Putamen (tissue), 1 donor: ENCODE measurements at regions not wholly inside any gene's neighbourhood (a gene's known extent, or its start where the extent isn't known, plus 50 kb on each side); places are given as distances from the start of the nearest gene placed in this dataset.
"Not testable (repeated sequence)": the region's sequence is repeated elsewhere in the genome, so short reads cannot be mapped to it uniquely, and the experiment has no call there.

Source experiments
- DNase-seq: peaks from one replicate; pipeline ENCODE4 v3.0.0-alpha.2; 2016; ENCODE audit warnings: low spot score

GRCh38 chr1:30378991-30379581 lies 344.3 kb downstream of the MATN1 start:
- no peak for DNase-seq

GRCh38 chr1:30378003-30378596 lies 345.3 kb downstream of the MATN1 start:
- no peak for DNase-seq

- no peak for DNase-seq
Measured at GRCh38 chr1:30377230-30378002, 346.0 kb downstream of the MATN1 start.

- DNase-seq = no peak
Measured at GRCh38 chr1:30376054-30376697, 347.2 kb downstream of the MATN1 start.

GRCh38 chr1:30375156-30375555 lies 348.2 kb downstream of the MATN1 start:
- DNase-seq = no peak

GRCh38 chr1:30374400-30375070 lies 348.9 kb downstream of the MATN1 start:
- no peak for DNase-seq

GRCh38 chr1:30373471-30374399 lies 349.6 kb downstream of the MATN1 start:
- no peak for DNase-seq

- no peak for DNase-seq
Measured at GRCh38 chr1:30372792-30373433, 350.5 kb downstream of the MATN1 start.

GRCh38 chr1:30371888-30372791 lies 351.2 kb downstream of the MATN1 start:
- DNase-seq = no peak

- DNase-seq = no peak
Measured at GRCh38 chr1:30371179-30371788, 352.1 kb downstream of the MATN1 start.

GRCh38 chr1:30368651-30369240 lies 354.6 kb downstream of the MATN1 start:
- DNase-seq = no peak

GRCh38 chr1:30366911-30367310 lies 356.5 kb downstream of the MATN1 start:
- DNase-seq = no peak

GRCh38 chr1:30366199-30366598 lies 357.2 kb downstream of the MATN1 start:
- no peak for DNase-seq

- DNase-seq = no peak
Measured at GRCh38 chr1:30365596-30365995, 357.8 kb downstream of the MATN1 start.

- no peak for DNase-seq
Measured at GRCh38 chr1:30363031-30363430, 360.4 kb downstream of the MATN1 start.

GRCh38 chr1:30362603-30362990 lies 360.8 kb downstream of the MATN1 start:
- no peak for DNase-seq

- not testable (repeated sequence) for DNase-seq
Measured at GRCh38 chr1:30361890-30362602, 361.3 kb downstream of the MATN1 start.

- DNase-seq = no peak
Measured at GRCh38 chr1:30360753-30361152, 362.6 kb downstream of the MATN1 start.
